ENCODE measurements at regions not wholly inside any gene's neighbourhood (a gene's known extent, or its start where the extent isn't known, plus 50 kb on each side); places are given as distances from the start of the nearest gene placed in this dataset.

DNA sequence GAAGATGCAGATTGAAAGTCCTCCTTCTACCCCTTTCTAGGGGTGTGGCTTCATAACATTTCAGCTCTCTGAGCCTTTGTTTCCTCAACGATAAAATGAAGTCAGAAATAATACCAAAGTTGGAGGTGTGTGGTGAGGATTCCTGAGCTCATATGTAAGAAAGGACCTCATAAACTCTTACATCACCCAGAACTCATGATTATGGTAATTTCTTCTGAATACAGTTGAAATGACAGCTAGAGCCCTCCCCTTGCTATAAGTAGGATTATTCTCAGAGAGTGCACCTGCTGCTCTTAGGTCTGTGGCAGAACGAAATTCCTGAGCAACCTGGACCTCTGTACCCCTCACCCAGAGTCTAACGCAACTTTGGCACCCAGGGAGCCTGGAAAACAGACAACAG is 291.4 kb upstream of the KLF4 start:
- H3K4me2 ChIP-seq (ENCODE audit: insufficient read depth, insufficient read length, low read length), result no peak overlapping the region
- H4K91ac ChIP-seq (ENCODE audit: insufficient read length, low read depth, low read length), result no peak overlapping the region
- H3K27me3 ChIP-seq (ENCODE audit: insufficient read depth, low read length), result no peaks in the 10 kb centered on the region
- no peak overlapping the region for H3T11ph ChIP-seq (ENCODE audit: low read length)
- no peaks in the 10 kb centered on the region for H4K20me1 ChIP-seq (ENCODE audit: control insufficient read depth, insufficient read depth, insufficient read length)
- no peak overlapping the region for H3K4ac ChIP-seq (ENCODE audit: low read depth, low read length)
- Mint-ChIP-seq H3K27me3 (ENCODE audit: low read depth) (no peaks in the 10 kb centered on the region), H3K9me3 (no peaks in the 10 kb centered on the region), H3K4me1 (peaks cover 9 to 12% of the 10 kb centered on the region in 2 experiments; a peak in 3 of 4 replicates), H3K36me3 (ENCODE audit: insufficient read depth in 1 of 3, low read depth in 3 of 3) (no peaks in the 10 kb centered on the region), H3K27ac (no peak overlapping the region), H3K4me3 (no peak overlapping the region)
- WGBS (ENCODE audit: extremely low coverage, insufficient read length, low lambda C conversion rate), result no CpG with 5 or more reads among the region's 3 CpGs
- no peaks in the 10 kb centered on the region for H3K23me2 ChIP-seq (ENCODE audit: insufficient read length, low read depth, low read length, poor library complexity, severe bottlenecking)
- no peak overlapping the region for H3K23ac ChIP-seq (ENCODE audit: insufficient read length, low read depth, low read length)
- no peak for DNase-seq
- no peaks in the 10 kb centered on the region for H3K79me2 ChIP-seq (ENCODE audit: insufficient read depth, low read length)
- H2BK5ac ChIP-seq (ENCODE audit: insufficient read length, low read length), result no peak overlapping the region
- H2AK5ac ChIP-seq (ENCODE audit: insufficient read length, low read length), result no peak overlapping the region
- no peaks in the 10 kb centered on the region for H3K9me3 ChIP-seq (ENCODE audit: control insufficient read depth, low read depth, low read length)
- H3K4me1 ChIP-seq (ENCODE audit: insufficient read depth, low read length), result no peaks in the 10 kb centered on the region
- H4K5ac ChIP-seq (ENCODE audit: insufficient read length, low read depth, low read length), result no peak overlapping the region
- H2BK120ac ChIP-seq (ENCODE audit: low read depth, low read length, poor library complexity, severe bottlenecking), result no peak overlapping the region
- H2BK12ac ChIP-seq (ENCODE audit: insufficient read length, low read depth, low read length), result no peak overlapping the region
- H3K56ac ChIP-seq (ENCODE audit: insufficient read length, low read depth, low read length), result no peak overlapping the region
- no peak overlapping the region for H4K8ac ChIP-seq (replicated peaks; ENCODE audit: insufficient read length, low read depth, low read length)
- no peak overlapping the region for H3K18ac ChIP-seq (ENCODE audit: insufficient read length, low read depth, low read length)
- no peak overlapping the region for H2AFZ ChIP-seq (ENCODE audit: low read length)
- H3K9ac ChIP-seq (ENCODE audit: extremely low read depth, insufficient read length, low read length), result no peak overlapping the region
- H3K79me1 ChIP-seq (ENCODE audit: insufficient read depth, low read depth, low read length, poor library complexity, severe bottlenecking), result no peaks in the 10 kb centered on the region
- H2BK20ac ChIP-seq (ENCODE audit: low read depth, low read length, poor library complexity, severe bottlenecking), result no peak overlapping the region
- H3K27ac ChIP-seq (ENCODE audit: insufficient read length, low read depth, low read length), result no peak overlapping the region
- H3K14ac ChIP-seq (ENCODE audit: insufficient read depth, low read length), result no peak overlapping the region
- H2BK15ac ChIP-seq (ENCODE audit: low read depth, low read length), result no peak overlapping the region
- no peak for TF ChIP-seq CTCF (conservative IDR thresholded peaks at IDR 0.05)
